NCI-H2081 (cell line): ENCODE measurements at regions not wholly inside any gene's neighbourhood (a gene's known extent, or its start where the extent isn't known, plus 50 kb on each side); places are given as distances from the start of the nearest gene placed in this dataset.

Experiments
- DNase-seq, 2 experiments: peaks; one replicate each; lab custom pipeline; 2025; lab: John Stamatoyannopoulos, UW

DNA sequence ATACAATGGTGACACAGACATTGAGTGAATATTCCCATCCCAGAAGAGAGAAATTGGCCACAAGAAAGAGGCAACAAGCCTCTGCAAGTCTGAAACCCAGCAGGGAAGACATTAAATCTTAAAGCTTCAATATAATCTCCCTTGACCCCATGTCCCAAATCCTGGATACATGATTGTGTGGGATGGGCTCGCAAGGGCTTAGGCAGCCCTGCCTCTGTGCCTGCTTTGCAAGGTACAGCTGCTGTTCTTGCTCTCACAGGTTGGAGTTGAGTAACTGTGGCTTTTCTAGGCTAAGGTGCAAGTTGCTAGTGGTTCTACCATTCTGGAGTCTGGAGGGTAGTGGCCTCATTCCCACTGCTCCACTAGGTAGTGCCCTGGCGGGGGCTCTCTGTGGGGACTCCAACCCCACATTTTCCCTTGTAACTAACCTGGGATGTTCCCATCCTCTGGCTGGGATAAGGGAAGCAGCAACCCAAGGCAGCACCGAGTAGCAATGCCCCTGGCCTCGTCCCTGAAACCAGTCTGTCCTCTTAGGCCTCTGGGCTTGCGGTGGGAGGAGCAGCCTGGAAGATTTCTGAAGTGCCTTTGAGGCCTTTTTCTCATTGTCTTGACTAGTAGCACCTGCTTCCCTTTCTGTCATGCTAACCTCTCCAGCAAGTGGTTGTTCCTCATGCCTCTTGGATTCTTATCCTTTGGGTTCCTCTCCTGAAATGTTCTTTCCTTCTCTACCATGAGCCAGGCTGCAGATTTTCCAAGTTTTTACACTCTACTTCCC, 90.0 kb downstream of the FAM174B start:
- DNase-seq: no peak

DNA sequence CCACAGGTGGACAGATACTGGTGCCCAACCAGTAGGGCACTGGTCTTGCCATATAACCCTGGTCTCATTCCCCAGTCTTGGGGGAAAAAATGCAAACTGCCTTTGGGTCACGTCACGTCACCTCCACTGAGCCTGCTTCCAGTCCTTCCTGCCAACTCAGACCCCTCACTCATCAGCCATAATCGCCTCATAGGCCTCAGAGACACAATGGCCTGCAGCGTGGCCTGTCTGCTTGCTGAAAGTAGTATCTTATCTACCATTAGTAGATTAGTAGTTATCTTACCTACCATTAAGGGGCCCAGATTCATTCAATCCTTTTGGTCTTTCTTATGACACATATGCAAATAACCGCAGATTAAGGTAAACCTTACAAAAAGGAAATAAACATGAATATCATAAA, 93.8 kb downstream of the FAM174B start:
- DNase-seq: no peak

DNA sequence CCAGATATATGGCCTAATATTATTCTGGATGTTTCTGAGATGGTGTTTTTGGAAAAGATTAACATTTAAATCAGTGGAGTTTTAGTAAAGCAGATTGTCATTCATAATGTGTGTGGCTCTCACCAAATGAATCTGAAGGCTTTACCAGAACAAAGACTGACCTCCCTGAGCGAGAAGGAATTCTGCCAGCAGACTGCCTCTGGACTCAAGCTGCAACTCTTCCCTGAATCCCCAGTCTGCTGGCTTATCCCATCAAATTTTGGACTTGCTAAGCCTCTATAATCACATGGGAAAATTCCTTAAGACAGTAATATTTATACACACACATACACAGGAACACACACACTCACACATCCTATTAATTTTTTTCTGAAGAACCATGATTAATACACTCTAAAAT, 102.3 kb downstream of the FAM174B start:
- DNase-seq: no peak

DNA sequence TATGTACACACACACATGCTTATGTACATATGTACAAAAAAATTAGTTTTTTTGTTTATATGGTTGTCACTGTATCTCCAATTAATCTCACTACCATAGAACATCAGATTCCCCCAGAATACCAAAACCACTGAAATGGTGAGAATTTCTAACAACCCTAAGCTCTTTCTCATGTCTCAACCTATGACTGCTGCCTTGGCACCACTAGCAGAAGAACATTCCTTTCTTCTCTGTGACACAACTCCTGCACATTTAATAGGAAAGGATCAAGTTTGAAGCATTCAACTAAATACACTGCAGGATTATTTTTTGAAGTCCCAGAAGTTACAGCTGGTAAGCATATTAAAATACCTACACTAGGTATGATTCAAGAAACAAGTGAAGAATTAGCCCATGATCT, 109.6 kb downstream of the FAM174B start:
- no peak for DNase-seq

DNA sequence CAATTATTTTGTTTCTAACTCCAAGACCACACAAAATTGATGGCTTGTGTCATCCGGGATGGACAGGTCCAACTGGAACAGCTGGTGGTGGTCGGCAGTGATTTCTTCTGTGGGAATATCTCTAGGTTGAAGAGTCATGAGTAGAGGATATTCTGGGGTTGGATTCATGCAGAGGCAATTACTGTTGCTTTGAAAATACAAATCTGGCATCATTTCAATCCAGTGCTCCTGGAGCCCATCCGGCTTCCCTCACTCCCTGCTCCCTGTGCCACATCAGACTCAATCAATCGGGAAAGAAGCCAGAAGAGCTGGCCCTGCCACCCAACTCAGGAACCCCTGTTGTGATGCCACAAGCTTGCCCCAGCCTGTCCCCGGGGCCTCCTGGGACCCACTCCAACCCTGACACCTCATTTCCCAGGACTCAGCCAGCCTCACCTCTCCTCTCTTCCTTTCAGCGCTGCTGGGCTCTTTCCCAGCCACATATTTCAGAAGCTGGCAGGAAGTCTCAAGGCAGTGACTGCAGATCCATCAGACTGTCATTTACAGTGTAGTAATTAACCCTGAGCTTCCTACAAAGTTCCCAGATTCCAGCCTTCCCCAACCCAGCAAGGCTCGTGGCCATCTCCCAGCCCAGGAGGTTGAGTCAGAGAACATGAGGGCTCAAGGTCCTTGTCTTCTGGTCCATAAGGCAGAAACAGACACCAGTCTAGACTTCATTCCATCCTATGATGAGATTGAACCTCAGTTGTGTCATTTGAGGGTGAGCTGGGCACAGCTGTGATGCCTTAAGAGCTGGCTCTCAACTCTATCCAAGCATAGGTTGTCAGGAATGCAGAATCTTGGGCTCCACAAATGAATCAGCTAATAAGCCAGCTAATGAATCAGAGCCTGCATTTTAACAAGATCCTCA, 114.0 kb downstream of the FAM174B start:
- peak; percentile 3 to 50 for DNase-seq

GRCh38 chr15:92538115-92538514, 117.5 kb downstream of the FAM174B start:
- DNase-seq: no peak

DNA sequence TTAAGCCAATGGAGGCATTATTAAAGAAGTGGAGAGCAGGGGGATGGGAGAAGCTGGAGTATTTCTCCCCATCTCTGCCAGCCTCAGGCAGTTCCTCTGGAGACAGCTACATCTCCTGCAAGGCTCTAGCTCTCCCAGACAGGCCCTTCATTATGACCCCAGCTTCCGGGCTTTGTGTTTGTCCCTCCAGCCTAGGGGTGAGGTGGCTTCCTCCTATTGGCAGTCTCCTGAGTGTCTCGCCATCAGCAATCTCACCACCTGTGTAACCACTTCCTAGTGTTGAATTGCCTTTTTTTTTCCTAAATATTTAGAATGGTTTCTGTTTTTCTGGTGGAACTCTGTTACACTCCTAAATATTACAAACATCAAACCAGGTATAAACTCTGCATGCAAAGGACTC, 122.3 kb downstream of the FAM174B start:
- no peak for DNase-seq

- DNase-seq: no peak
These were observed 124.2 kb downstream of the FAM174B start for GRCh38 chr15:92531406-92531805.

- DNase-seq: no peak
These were observed 126.8 kb downstream of the FAM174B start for GRCh38 chr15:92528736-92529135.

GRCh38 chr15:92527197-92527596, 128.4 kb downstream of the FAM174B start:
- peak; percentile 13 to 18 for DNase-seq

DNA sequence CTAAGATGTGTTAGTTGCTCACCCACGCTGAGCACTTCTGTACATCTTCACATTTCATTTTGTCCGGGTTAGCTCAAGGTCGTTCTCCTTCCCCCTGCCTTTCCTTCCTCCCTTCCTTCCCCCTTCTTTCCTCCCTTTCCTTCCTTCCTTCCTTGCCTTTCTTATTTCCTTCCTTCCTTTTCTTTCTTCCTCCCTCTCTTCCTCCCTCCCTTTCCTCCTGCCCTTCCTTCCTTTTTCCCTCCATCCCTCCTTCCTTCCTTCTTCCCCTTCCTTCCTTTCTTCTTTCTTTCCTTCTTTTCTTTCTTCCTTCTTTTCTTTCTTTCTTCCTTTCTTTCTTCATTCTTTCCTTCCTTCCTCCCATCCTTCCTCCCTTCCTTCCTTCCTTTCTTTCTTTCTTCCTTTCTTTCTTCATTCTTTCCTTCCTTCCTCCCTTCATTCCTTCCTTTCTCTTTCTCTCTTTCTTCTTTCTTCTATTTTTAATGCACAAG, 129.8 kb downstream of the FAM174B start:
- no peak for DNase-seq

DNA sequence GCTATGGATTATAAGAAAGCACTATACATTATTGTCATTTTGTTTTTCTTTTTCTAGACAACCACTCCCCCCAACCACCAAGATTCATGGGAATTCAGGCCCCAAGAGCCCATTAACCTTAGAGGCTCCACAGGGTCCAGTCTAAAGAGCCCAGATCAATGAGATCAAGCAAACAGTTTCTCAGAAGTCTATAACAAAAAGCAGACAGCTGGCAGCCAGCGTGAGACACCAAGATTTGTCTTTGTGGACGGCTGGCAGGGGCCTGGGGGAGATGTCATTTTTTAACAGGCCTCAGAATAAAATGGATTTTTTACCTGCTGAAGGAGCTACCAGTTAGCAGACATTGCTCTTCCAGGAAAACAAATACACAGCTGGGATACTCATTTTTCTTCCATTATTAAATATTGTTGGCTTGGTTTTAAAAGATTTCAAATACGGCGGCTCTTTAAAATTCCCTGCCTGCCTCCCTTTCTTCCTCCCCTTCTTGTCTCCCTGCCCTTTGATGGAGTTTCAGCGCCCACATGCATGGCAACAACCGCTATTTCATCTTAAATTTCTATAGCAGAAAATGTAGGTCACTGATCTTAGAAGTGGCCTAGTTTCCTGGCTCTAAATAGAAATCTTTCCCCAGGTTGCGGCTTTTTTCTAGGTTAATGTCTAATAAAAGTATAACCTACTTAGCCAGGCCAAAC, 130.6 kb downstream of the FAM174B start:
- no peak for DNase-seq

DNA sequence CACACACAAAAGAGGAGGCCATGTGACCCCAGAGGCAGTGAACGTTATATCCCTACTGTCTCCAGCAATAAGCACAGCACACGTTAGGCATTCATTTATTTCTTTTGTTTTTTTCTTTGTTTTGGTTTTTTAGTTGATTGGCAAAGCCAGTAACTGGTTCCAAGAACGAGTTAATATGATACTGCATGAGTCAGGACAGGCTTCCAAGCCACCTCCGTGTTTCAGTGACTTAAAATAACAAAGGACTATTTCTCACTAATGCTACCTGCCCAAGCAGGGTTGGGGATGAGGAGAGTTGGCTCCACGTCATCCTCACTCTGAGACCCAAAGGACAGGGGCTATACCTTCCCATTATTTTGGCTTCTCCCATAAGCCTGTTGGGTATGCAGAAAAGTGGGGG, 130.5 kb downstream of the ST8SIA2 start:
- DNase-seq: no peak

DNA sequence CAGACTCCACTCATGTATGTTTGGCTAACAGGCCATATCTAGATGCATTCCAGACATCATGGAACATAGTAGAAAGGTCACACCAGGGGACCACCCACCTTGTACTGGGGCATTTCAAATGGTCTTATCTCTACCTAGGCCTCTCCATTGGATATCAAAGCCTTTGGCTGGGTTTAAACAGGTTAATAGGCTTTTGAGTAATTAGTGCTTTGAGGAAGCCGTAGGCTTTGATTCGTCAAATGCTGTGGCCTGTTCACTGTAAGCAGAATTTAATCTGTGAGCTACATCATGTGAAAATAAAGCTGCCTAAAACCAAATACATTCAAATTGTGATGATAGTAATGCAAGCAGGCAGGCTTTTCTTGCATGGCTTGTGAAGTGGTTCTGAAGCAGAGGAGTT, 129.5 kb downstream of the ST8SIA2 start:
- DNase-seq: no peak

DNA sequence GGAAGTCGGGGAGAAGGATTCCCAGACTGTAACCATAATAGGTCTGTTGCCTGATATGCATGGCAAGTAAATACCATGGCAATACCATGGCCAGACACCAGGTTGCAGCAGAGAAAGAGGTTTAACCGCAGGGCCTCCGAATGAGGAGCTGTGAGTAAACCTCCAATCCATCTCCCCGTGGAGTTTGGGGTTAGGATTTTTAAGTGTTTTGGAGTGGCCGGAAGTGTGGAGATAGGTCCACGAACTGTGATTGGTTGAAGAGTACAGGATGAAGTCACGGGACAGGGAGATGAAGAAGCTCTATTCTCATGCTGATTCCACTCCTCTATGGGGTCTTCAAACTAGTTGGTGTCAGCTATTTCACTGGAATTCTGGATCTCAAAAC, 127.9 kb downstream of the ST8SIA2 start:
- peak; percentile 70 to 83 for DNase-seq

DNA sequence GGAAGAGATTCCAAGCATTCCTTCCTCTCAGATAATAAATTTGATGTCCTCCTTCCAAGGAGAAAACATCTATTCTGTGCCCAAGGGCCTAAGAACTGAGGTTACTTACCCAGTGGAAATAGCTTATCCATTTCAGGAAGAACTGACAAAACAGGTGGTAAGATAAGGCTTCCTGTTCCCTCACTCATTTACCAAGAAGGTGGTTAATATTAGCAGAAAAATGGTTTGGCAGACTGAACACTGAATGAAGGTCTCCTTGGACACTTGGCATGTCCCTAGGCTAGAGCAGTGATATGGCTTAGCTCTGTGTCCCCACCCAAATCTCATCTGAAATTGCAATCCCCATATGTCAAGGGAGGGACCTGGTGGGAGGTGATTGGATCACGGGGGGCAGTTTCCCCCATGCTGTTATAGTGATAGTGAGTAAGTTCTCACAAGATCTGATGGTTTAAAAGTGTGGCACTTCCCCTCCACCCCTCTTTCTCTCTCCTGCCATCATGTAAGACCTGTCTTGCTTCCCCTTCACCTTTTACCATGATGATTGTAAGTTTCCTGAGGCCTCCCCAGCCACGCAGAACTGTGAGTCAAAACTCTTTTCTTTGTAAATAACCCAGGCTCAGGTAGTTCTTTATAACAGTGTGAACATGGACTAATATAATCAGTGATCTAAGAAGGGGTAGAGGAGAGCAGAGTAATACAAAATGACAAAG, 127.4 kb downstream of the ST8SIA2 start:
- no peak for DNase-seq

GRCh38 chr15:92519709-92520108, 126.0 kb downstream of the ST8SIA2 start:
- no peak for DNase-seq
